ENCODE measurements at regions not wholly inside any gene's neighbourhood (a gene's known extent, or its start where the extent isn't known, plus 50 kb on each side); places are given as distances from the start of the nearest gene placed in this dataset.

- TF ChIP-seq CTCF (IDR thresholded peaks at IDR 0.05; ENCODE audit: insufficient read depth, low read depth, low read length), result no peak
- no peak for TF ChIP-seq EZH2 (IDR thresholded peaks at IDR 0.05; ENCODE audit: insufficient read depth, low read length)
Measured at GRCh38 chr18:22015156-22015555, 154.2 kb upstream of the GATA6 start.

All from astrocyte (in vitro differentiated cells and primary cell).